RWPE1 (cell line): ENCODE measurements at regions not wholly inside any gene's neighbourhood (a gene's known extent, or its start where the extent isn't known, plus 50 kb on each side); places are given as distances from the start of the nearest gene placed in this dataset.

Experiments used
- CTCF ChIA-PET: fragments of 350-600 bp; sonication (Branson Sonifier 250); formaldehyde crosslinking; extraction: SDS; loops from one replicate; lab custom pipeline; 2021; lab: Yijun Ruan, JAX
- POLR2A ChIA-PET: fragments of 400-600 bp; formaldehyde crosslinking; extraction: SDS; loops from one replicate; lab custom pipeline; 2020; ENCODE audit warnings: antibody characterized with exemption; ENCODE audit not compliant: low non-redundant PET; lab: Yijun Ruan, JAX
- DNase-seq: peaks from one replicate; pipeline ENCODE4 v3.0.0; 2012; ENCODE audit warnings: low spot score
- H3K27ac ChIP-seq: fragments of 450-650 bp; 2 replicates; pipeline ENCODE4 v1.5.1; 2017
- CTCF ChIP-seq: fragments of 450-650 bp; conservative IDR thresholded peaks from 2 replicates; pipeline ENCODE4 v1.5.1; 2017; ENCODE audit warnings: low read depth, mild to moderate bottlenecking

GRCh38 chr5:121221483-121221882, 630.2 kb upstream of the FTMT start:
- no peak for DNase-seq
- ChIA-PET POLR2A (no interaction called here), CTCF (no interaction called here)

GRCh38 chr5:121226765-121227164, 624.9 kb upstream of the FTMT start:
- ChIA-PET CTCF (no interaction called here), POLR2A (no interaction called here)
- TF ChIP-seq CTCF = no peak
- no peak for DNase-seq
- H3K27ac ChIP-seq = no peak overlapping the region

More at GRCh38 chr5:121221483-121221882, 630.2 kb upstream of the FTMT start:
- H3K27ac ChIP-seq = no peak overlapping the region
- no peak for TF ChIP-seq CTCF

GRCh38 chr5:121239951-121240350, 611.7 kb upstream of the FTMT start:
- DNase-seq = no peak
- ChIA-PET CTCF (no interaction called here), POLR2A (no interaction called here)
- TF ChIP-seq CTCF = no peak
- H3K27ac ChIP-seq = no peak overlapping the region

- POLR2A ChIA-PET = no interaction called here
- CTCF ChIA-PET = no interaction called here
- no peak overlapping the region for H3K27ac ChIP-seq
- no peak for DNase-seq
- no peak for TF ChIP-seq CTCF
These were observed 604.7 kb upstream of the FTMT start for GRCh38 chr5:121246971-121247370.

- CTCF ChIA-PET = interaction anchor here (0.6 to 0.9 kb wide), 4 partner anchors 27 to 1725 kb away, joined by 3 to 5 read pairs (median 3); no protein-coding TSS in a partner anchor
These were observed 599.7 kb upstream of the FTMT start for GRCh38 chr5:121251954-121252353.

GRCh38 chr5:121257621-121258020, 594.1 kb upstream of the FTMT start:
- DNase-seq = no peak
- H3K27ac ChIP-seq = no peak overlapping the region
- ChIA-PET CTCF (interaction anchor here (0.6 kb wide), 1 partner anchor 480 kb away, joined by 3 read pairs; no protein-coding TSS in a partner anchor), POLR2A (no interaction called here)
- no peak for TF ChIP-seq CTCF

More at GRCh38 chr5:121251954-121252353, 599.7 kb upstream of the FTMT start:
- POLR2A ChIA-PET = no interaction called here
- TF ChIP-seq CTCF = no peak
- H3K27ac ChIP-seq = no peak overlapping the region
- peak; percentile 73 for DNase-seq
